SK-N-DZ (cell line): ENCODE measurements at regions not wholly inside any gene's neighbourhood (a gene's known extent, or its start where the extent isn't known, plus 50 kb on each side); places are given as distances from the start of the nearest gene placed in this dataset.
"Not testable (repeated sequence)": the region's sequence is repeated elsewhere in the genome, so short reads cannot be mapped to it uniquely, and the experiment has no call there.

ENCODE experiments used
- DNase-seq: peaks from one replicate; pipeline ENCODE4 v3.0.0-alpha.2; 2015; ENCODE audit warnings: low spot score

GRCh38 chr6:56904068-56904467, 50.8 kb upstream of the BEND6 start:
- DNase-seq = no peak

- peak; percentile 30 for DNase-seq
These were observed 52.1 kb upstream of the BEND6 start for GRCh38 chr6:56902641-56903464.

GRCh38 chr6:56900784-56901183, 54.1 kb upstream of the BEND6 start:
- no peak for DNase-seq

- no peak for DNase-seq
These were observed 55.2 kb upstream of the BEND6 start for GRCh38 chr6:56899753-56900152.

- DNase-seq = no peak
These were observed 55.6 kb upstream of the BEND6 start for GRCh38 chr6:56899311-56899710.

- DNase-seq = no peak
These were observed 56.9 kb upstream of the BEND6 start for GRCh38 chr6:56897789-56898529.

- peak; percentile 17 for DNase-seq
These were observed 63.2 kb upstream of the BEND6 start for GRCh38 chr6:56891754-56892153.

GRCh38 chr6:56890683-56891429, 64.1 kb upstream of the BEND6 start:
- no peak for DNase-seq

GRCh38 chr6:56890066-56890465, 64.8 kb upstream of the BEND6 start:
- DNase-seq = no peak

- DNase-seq = no peak
These were observed 65.4 kb upstream of the BEND6 start for GRCh38 chr6:56889492-56889891.

- DNase-seq = no peak
These were observed 66.2 kb upstream of the BEND6 start for GRCh38 chr6:56888687-56889086.

GRCh38 chr6:56887086-56887485, 67.8 kb upstream of the BEND6 start:
- DNase-seq = no peak

- DNase-seq = no peak
These were observed 77.0 kb upstream of the BEND6 start for GRCh38 chr6:56877922-56878321.

- DNase-seq = no peak
These were observed 78.9 kb upstream of the BEND6 start for GRCh38 chr6:56875961-56876360.

- DNase-seq = no peak
These were observed 79.4 kb upstream of the BEND6 start for GRCh38 chr6:56875523-56875922.

- DNase-seq = no peak
These were observed 80.6 kb upstream of the BEND6 start for GRCh38 chr6:56874328-56874727.

GRCh38 chr6:56870053-56870452, 84.9 kb upstream of the BEND6 start:
- DNase-seq = not testable (repeated sequence)

- DNase-seq = no peak
These were observed 85.6 kb upstream of the BEND6 start for GRCh38 chr6:56869346-56869745.

GRCh38 chr6:56868687-56869086, 86.2 kb upstream of the BEND6 start:
- peak; percentile 28 for DNase-seq

- DNase-seq = no peak
These were observed 87.9 kb upstream of the BEND6 start for GRCh38 chr6:56866917-56867522.

GRCh38 chr6:56865081-56865875, 89.6 kb upstream of the BEND6 start:
- DNase-seq = no peak
